HG03575 (cell line): ENCODE measurements at regions not wholly inside any gene's neighbourhood (a gene's known extent, or its start where the extent isn't known, plus 50 kb on each side); places are given as distances from the start of the nearest gene placed in this dataset.

Source experiments
- ATAC-seq: cut with Tn5 transposase; IDR thresholded peaks from one replicate; pipeline ENCODE4 v1.9.1; 2021; ENCODE audit not compliant: unreplicated experiment, insufficient number of reproducible peaks, low FRiP score; ENCODE audit errors: extremely low read depth

DNA sequence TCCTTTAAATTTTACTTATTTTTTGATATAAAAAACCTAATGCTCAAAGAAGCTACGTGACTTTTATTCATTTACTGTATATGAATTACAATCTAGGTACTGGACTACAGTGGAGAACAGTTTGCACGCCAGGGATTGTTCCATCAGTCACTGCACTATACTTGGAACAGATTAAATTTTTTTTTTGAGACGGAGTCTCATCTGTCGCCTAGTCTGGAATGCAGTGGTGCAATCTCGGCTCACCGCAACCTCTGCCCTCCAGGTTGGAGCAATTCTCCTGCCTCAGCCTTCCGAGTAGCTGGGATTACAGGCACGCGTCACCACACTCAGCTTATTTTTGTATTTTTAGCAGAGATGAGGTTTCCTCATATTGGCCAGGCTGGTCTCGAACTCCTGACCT is 330.0 kb upstream of the SLC14A2 start:
- no peak for ATAC-seq

DNA sequence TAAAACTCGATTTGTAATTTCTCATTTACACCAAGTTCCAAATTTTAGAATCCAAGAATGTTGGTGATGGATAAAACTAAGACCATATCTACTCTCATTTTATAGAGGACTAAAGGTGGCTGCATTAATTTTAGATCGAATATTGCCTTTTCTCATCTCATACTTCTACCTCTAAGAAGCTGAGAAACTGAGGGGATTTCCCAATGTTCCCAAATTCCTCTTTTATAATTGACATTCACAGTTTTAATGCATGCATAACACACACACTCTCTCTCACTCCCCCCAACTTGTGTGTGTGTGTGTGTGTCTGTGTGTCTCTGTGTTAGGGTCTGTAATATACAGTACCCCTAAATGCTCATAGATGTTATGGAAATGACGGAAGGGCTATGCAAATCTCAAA is 328.8 kb upstream of the SLC14A2 start:
- ATAC-seq: no peak

GRCh38 chr18:45287531-45287930 is 327.7 kb upstream of the SLC14A2 start:
- ATAC-seq: no peak

GRCh38 chr18:45290364-45290763 is 324.9 kb upstream of the SLC14A2 start:
- no peak for ATAC-seq

DNA sequence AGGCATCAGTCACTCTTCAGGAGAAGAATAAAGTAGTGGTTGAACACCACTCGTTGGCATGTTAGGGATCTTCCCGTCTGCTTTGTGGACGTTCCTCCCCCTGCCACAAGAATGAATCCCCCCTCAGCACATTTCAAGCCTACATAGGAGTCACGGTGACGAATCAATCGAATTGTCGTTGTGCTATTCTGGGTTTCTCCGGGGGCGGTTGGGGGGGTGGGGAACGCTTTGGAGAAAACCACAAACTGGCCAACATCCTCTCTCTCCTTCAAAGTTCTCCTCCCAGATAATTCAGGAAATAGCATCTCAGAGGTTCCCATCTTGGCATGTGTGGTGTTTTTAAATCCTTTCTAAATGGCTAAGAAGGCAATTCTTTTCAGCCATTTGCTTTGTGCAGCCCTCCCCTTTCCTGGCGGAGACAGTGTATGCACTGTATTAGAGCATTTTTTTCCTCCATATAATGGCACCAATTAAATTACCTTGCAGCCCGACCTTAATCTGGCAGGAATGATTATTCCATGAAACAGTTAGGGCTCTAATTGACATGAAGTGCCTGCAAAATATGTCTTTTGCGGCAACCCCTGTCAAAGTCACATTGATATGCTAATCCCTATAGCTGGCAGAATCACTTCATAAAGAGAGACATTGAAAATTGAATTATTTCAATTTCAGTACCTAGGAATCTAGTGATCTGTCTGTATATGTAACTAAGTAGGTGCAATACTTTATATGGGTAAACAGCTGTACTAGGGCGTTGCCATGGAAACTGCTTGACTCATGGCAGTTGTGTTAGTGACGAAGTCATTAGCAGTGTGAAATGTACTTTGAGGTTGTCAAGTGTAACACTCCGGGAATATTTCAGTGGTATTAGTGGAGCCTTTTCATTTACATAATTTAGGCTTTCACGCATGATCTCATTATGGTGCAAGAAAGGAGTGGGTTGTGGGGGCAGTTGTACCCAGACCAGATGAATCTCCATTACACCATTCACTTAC is 323.4 kb upstream of the SLC14A2 start:
- ATAC-seq: no peak

- ATAC-seq: no peak
These were observed 319.9 kb upstream of the SLC14A2 start for GRCh38 chr18:45295388-45295787.

GRCh38 chr18:45298986-45299385 is 316.3 kb upstream of the SLC14A2 start:
- no peak for ATAC-seq

DNA sequence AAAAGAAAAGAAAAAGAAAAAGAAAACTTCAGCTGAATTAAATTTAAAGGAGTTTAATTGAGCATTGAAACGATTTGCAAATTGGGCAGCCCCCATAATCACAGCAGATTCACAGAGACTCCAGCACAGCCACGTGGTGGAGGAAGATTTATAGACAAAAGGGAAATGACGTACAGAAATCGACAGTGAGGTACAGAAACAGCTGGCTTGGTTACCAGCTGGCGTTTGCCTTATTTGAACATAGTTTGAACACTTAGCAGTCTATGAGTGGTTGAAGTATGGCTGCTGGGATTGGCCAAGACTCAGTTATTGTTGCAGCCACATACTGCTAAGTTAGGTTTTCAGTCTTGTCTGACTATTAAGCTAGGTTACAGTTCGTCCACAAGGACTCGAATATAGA is 312.2 kb upstream of the SLC14A2 start:
- ATAC-seq: no peak

DNA sequence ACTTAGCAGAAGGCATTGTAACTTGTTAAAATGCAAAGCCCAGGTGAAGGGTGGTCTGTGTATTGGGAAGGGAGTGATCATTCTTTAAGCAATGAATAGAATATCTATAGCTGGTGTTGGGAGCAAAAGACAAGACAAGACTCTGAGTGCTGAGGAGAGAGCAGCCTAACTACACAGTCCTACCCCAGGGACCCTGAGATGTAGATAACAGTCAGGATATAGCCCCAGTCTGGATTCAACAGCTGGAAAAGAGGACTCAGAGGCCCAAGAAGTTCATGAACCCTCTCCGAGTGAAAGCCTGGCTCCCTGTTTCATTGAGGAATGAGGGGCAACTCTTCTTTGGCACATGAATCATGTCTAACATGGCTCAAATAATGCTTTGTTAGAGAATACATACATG is 310.7 kb upstream of the SLC14A2 start:
- no peak for ATAC-seq

DNA sequence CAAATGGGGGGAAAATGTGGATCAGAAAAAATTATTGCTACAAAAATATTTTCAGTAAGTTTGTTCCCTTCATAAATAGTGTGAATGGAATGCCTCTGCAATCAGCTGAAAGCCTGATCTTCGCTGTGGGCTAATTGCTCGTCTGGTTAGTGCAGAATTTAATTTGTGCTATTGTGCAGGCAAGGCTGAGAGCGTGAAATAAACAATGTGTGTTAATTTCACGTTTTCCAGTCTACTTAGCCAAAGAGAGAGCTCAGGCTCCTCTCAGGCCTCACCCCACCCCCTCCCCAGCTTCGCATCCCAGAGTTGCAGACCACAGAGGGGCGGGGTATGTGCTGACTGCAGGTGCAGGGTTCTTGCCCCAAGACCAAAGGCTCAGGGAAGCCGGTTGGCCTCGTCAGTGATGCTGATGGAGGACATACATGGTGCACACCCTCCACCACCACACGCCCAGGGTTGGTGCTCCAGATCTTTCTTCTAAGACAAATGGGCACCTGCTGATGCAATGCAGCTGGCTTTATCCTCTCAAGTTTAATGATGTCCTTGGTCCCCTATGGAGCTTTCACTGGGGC is 302.6 kb upstream of the SLC14A2 start:
- ATAC-seq: no peak

GRCh38 chr18:45316127-45316526 is 299.1 kb upstream of the SLC14A2 start:
- no peak for ATAC-seq

GRCh38 chr18:45317948-45318640 is 297.2 kb upstream of the SLC14A2 start:
- ATAC-seq: no peak

DNA sequence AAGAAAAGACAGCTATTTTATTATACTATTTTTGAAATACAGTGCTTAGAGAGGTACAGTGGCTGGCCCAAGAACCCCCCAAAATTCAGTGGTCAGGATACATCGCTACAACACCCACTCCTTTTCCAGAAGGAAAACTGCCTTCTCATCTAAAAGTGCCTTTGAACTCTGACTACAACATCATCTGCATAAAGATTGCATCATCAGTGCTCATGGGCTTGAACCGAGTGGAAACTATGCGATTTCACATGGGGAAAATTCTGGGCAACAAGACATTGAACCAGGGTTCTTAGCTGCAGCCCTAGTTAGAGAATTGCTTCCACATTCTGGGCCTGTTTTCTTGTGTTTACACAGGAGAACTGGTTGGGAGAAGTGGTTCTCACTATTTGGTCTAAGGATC is 294.6 kb upstream of the SLC14A2 start:
- no peak for ATAC-seq

DNA sequence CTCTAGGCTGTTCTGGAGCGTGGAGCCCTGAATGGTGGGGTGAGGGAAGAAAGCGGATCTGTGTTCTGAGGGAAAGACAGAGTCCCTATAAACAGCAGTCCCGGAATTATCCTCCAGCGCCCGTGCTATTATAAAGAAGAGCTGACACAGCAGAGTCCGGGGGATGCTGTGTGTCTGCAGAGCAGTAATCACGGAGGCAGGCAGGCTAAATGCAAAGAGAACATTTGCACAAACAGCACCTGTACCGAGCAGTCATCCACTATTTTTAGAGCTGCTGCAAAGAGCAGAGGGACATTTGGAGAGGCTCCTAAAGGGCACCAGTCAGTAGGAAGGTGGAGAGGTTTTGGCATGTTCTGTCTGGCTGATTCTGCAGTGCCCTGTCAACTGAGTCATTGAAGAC is 293.8 kb upstream of the SLC14A2 start:
- ATAC-seq: no peak

GRCh38 chr18:45322343-45322742 is 292.9 kb upstream of the SLC14A2 start:
- no peak for ATAC-seq

GRCh38 chr18:45324101-45324494 is 291.2 kb upstream of the SLC14A2 start:
- ATAC-seq: no peak

DNA sequence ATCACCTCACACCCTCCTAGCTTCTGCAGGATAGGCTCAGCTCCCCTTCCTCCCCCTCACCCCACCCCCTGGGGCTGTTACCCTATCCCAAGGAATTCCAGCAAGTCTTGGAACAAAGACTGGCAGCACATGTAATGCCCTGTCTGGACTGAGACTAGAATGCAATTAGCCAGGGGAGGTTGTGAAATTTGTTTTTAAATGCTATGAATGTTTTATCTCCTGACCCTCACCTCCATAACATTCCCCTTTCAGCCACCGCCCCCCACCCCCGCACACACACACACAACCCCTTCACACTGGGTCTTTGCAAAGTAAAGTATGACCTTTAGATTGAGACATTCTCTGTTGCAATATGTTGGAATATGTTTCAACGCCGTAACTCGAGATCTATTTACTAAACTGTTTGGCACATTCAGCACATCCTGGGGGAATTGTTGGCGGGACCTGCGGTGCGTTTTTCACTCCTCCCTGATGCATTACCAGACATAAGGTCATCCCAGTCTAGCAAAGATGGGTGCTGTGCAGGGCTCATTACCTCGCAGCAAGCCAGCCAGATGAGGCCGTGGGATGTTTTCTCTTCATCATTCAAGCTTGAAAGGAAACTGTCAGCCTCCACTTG is 290.7 kb upstream of the SLC14A2 start:
- no peak for ATAC-seq

- no peak for ATAC-seq
These were observed 289.5 kb upstream of the SLC14A2 start for GRCh38 chr18:45325778-45326177.

- ATAC-seq: no peak
These were observed 288.8 kb upstream of the SLC14A2 start for GRCh38 chr18:45326505-45326904.

- ATAC-seq: no peak
These were observed 287.0 kb upstream of the SLC14A2 start for GRCh38 chr18:45328296-45328695.
